ENCODE measurements at regions not wholly inside any gene's neighbourhood (a gene's known extent, or its start where the extent isn't known, plus 50 kb on each side); places are given as distances from the start of the nearest gene placed in this dataset.

GRCh38 chr11:38323961-38324761, 1726.1 kb upstream of the RAG2 start:
- no peak for DNase-seq (ENCODE audit: low read depth in 4 of 4, low spot score in 3 of 4)

GRCh38 chr11:38315151-38315550, 1717.1 kb upstream of the RAG2 start:
- no peak for DNase-seq (ENCODE audit: low read depth in 4 of 4, low spot score in 3 of 4)

GRCh38 chr11:38307455-38307854, 1709.4 kb upstream of the RAG2 start:
- no peak for DNase-seq (ENCODE audit: low read depth in 4 of 4, low spot score in 3 of 4)

DNA sequence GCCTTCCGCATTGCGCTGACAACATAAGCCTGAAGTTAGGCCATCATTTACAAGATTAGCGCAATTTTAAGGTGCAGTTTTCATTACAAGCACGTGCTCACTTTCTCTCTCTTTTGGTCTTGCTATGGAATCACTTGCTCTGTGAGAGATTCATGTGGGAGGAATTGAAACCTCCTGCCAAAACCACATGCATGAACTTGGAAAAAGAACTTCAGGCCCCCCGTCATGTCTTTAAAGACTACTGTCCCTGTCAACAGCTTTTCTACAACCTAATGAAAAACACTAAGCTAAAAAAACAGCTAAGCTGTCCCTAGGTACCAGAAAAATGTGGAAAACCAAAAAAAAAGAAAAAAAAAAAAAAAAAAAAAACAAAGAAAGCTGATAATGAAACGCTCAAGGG, 1707.6 kb upstream of the RAG2 start:
- no peak for DNase-seq (ENCODE audit: low read depth in 4 of 4, low spot score in 3 of 4)

- DNase-seq (ENCODE audit: low read depth in 4 of 4, low spot score in 3 of 4) = no peak
These were observed 1706.9 kb upstream of the RAG2 start for GRCh38 chr11:38304926-38305325.

- no peak for DNase-seq (ENCODE audit: low read depth in 4 of 4, low spot score in 3 of 4)
These were observed 1704.5 kb upstream of the RAG2 start for GRCh38 chr11:38302564-38302963.

DNA sequence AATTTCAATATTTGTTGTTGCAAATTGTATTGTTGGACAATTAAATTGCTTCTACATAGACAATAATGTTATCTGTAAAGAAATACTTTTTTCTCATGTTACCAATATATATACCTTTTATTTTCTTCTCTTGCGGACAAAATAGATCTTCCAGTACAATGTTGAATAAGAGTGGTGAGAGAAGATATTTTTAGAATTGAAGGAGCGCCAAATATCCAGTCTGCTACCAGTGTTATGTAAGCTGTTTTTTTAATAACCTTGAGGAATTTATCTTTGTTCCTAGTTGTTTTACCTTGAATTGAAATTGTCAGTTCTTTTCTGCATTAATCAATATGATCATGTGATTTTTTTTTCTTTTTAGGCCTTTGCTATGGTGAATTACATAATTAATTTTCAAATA, 1702.5 kb upstream of the RAG2 start:
- DNase-seq (ENCODE audit: low read depth in 4 of 4, low spot score in 3 of 4) = no peak

DNA sequence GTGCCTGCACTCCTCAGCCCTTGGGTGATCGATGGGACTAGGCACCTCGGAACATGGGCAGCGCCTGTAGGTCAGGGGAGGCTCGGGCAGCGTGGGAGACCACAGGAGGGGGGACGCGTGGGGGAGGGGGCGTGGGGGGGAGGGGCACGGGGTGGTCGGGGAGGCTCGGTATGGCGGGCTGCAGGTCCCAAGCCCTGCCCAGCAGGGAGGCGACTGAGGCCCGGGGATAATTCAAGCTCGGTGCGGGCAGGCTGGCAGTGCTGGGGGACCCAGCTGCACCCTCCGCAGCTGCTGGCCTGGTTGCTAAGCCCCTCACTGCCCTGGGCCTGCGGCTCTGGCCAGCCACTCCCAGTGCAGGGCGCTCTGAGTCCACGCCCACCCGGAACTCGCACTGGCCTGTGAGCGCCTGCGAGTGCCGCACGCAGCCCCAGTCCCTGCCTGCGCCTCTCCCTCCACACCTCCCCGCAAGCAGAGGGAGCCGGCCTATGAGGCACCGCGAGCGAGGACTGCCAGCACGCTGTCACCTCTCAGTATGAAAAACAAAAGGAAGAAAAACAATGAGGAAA, 1698.3 kb upstream of the RAG2 start:
- no peak for DNase-seq (ENCODE audit: low read depth in 4 of 4, low spot score in 3 of 4)

- no peak for DNase-seq (ENCODE audit: low read depth in 4 of 4, low spot score in 3 of 4)
These were observed 1684.7 kb upstream of the RAG2 start for GRCh38 chr11:38282718-38283117.

GRCh38 chr11:38278457-38279141, 1680.6 kb upstream of the RAG2 start:
- no peak for DNase-seq (ENCODE audit: low read depth in 4 of 4, low spot score in 3 of 4)

DNA sequence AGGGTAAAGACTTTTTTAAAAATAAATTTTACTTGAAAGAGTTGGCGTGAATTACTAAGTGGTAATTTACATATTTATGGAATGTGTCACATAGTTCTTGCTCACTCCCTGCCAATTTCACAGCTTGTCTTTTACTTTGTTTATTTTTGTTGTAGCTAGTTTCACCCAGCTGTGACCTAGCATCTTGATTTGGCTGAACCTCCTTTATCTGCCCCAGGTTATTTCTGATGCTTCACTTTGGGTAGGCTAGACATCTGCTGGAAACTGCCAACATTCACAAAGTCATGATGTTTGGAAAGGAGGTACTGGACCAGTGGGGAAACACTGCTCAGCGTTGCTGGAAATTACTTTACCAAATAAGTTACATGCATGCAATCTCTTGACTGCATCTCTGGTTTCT, 1676.0 kb upstream of the RAG2 start:
- DNase-seq (ENCODE audit: low read depth in 4 of 4, low spot score in 3 of 4) = no peak

DNA sequence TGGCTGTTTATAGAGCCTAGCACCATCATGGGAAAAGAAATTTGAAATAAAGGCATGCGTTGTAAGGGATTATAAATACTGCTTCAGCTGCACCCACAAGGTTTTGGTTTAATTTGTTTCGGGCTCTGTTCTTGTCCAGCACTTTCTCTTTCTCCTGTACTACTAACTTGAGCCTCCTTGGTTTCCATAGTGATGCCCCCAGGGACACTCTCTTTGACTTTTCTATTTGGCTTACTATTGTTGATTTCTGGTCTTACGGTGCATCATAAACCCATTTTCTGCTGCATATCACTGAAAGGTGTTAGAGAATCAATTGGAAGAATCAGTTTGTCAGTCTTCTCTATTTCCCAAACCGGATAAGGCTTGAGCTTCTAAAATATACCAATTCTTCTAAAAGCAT, 1674.3 kb upstream of the RAG2 start:
- no peak for DNase-seq (ENCODE audit: low read depth in 4 of 4, low spot score in 3 of 4)

DNA sequence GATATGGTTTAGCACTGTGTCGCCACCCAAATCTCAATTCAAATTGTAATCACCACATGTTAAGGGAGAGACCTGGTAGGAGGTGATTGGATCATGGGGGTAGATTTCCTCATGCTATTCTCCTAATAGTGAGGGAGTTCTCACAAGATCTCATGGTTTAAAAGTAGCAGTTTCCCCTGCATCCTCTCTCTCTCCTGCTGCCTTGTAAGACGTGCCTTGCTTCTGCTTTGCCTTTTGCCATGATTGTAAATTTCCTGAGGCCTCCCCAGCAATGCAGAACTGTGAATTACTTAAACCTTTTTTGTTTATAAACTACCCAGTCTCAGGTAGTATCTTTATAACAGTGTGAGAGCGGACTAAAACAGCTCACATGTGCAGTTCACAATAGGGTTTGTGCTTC, 1668.7 kb upstream of the RAG2 start:
- no peak for DNase-seq (ENCODE audit: low read depth in 4 of 4, low spot score in 3 of 4)

GRCh38 chr11:38256436-38256835, 1658.4 kb upstream of the RAG2 start:
- no peak for DNase-seq (ENCODE audit: low read depth in 4 of 4, low spot score in 3 of 4)

- DNase-seq (ENCODE audit: low read depth in 4 of 4, low spot score in 3 of 4) = no peak
These were observed 1656.9 kb upstream of the RAG2 start for GRCh38 chr11:38254913-38255312.

GRCh38 chr11:38252620-38253019, 1654.6 kb upstream of the RAG2 start:
- DNase-seq (ENCODE audit: low read depth in 4 of 4, low spot score in 3 of 4) = no peak

GRCh38 chr11:38246451-38246850, 1648.4 kb upstream of the RAG2 start:
- no peak for DNase-seq (ENCODE audit: low read depth in 4 of 4, low spot score in 3 of 4)

DNA sequence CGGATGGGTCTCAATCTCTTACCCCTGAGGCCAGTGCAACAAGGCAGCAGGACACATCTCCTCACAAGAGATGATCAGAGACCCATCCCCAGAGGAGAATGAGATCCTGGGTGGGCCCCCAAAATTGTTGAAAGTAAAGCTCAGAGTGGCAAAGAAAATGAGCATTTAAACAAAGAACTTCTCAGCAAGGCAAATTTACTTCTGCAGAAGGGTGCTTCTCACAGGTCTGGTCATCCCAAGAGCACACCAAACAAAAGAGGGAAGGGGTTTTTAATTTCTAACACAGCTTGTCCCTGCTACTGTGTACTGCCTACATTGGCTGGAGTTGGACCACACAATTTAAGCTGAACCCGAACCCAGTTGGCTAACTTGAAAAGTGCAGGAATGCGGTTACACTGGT, 1628.6 kb upstream of the RAG2 start:
- no peak for DNase-seq (ENCODE audit: low read depth in 4 of 4, low spot score in 3 of 4)

DNA sequence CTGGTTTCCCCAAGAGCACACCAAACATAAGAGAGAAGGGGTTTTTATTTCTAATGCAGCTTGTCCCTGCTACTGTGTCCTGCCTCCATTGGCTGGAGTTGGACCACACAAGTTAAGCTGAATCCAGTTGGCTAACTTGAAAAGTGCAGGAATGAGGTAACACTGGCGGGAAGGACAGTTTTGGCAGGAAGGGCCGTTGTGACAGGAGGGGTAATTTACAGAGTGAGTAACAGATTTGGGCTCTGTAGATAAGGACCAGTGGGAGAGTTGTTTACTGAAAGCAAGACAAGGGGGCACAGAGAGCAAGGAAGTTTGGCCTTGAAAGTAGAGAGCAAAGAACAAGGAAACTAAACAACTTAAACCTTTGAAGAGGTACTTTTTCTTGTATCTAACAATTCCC, 1623.3 kb upstream of the RAG2 start:
- DNase-seq (ENCODE audit: low read depth in 4 of 4, low spot score in 3 of 4) = no peak

DNA sequence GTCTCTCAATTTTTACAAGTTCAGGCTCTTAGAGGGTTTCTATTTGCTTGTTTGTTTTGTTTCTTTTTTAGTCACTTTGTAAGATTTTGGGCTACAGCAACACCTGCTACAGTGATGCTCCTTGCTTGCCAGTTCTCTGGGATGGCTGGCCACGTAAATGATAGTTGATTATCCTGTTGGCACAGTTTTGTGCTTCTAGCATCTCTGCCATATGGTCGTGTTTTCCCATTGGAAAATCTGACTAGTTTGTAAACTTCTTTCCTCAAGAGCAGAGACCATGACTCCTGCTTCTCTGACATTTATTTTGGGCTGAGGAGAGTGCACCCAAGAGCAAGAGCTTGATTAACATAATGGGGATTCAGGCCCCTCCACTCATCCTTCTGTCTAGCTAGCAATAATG, 1621.6 kb upstream of the RAG2 start:
- no peak for DNase-seq (ENCODE audit: low read depth in 4 of 4, low spot score in 3 of 4)

- no peak for DNase-seq (ENCODE audit: low read depth in 4 of 4, low spot score in 3 of 4)
These were observed 1610.9 kb upstream of the RAG2 start for GRCh38 chr11:38208951-38209350.

GRCh38 chr11:38206663-38207062, 1608.6 kb upstream of the RAG2 start:
- no peak for DNase-seq (ENCODE audit: low read depth in 4 of 4, low spot score in 3 of 4)

Data from left renal pelvis (tissue), 4 donors.